WTC11 (cell line): ENCODE measurements at regions not wholly inside any gene's neighbourhood (a gene's known extent, or its start where the extent isn't known, plus 50 kb on each side); places are given as distances from the start of the nearest gene placed in this dataset.

Experiments
- ATAC-seq: fragments of 200-7000 bp; cut with Tn5 transposase; 2 replicates; pipeline ENCODE4 v1.10.0; 2021; ENCODE audit warnings: mild to moderate bottlenecking, moderate library complexity
- CTCF ChIA-PET: fragments of 300-600 bp; sonication (Branson Sonifier 250); formaldehyde crosslinking; loops from one replicate; lab custom pipeline; 2021; ENCODE audit warnings: antibody characterized with exemption; lab: Charles Lee
- POLR2A ChIA-PET: fragments of 350-600 bp; sonication (Branson Sonifier 250); formaldehyde crosslinking; loops from one replicate; lab custom pipeline; 2021; ENCODE audit warnings: antibody characterized with exemption; lab: Charles Lee
- DNase-seq: peaks from one replicate; pipeline ENCODE4 v3.0.0; 2021; ENCODE audit warnings: low spot score
- H3K27ac Mint-ChIP-seq: 2 replicates; pipeline ENCODE4 v1.8.0; 2021; ENCODE audit warnings: mixed read lengths
- H3K27me3 Mint-ChIP-seq: 2 replicates; pipeline ENCODE4 v1.8.0; 2021; ENCODE audit warnings: low read depth, mild to moderate bottlenecking, moderate library complexity, mixed read lengths
- H3K36me3 Mint-ChIP-seq: 2 replicates; pipeline ENCODE4 v1.8.0; 2021; ENCODE audit warnings: mixed read lengths
- H3K4me1 Mint-ChIP-seq: 2 replicates; pipeline ENCODE4 v1.8.0; 2022; ENCODE audit warnings: mixed read lengths
- H3K4me3 Mint-ChIP-seq: 2 replicates; pipeline ENCODE4 v1.8.0; 2021; ENCODE audit warnings: mild to moderate bottlenecking, moderate library complexity, mixed read lengths
- H3K9me3 Mint-ChIP-seq: 2 replicates; pipeline ENCODE4 v1.8.0; 2021; ENCODE audit warnings: mixed read lengths
- ATF1 ChIP-seq: sonication (generic); formaldehyde crosslinking; IDR thresholded peaks from 2 replicates; pipeline ENCODE4 v1.8.1; 2023; ENCODE audit warnings: mild to moderate bottlenecking, moderate library complexity, missing genetic modification reagents
- ELF4 ChIP-seq: sonication (generic); formaldehyde crosslinking; IDR thresholded peaks from 2 replicates; pipeline ENCODE4 v1.8.1; 2022; ENCODE audit warnings: low read depth, mild to moderate bottlenecking, moderate library complexity, missing genetic modification reagents
- FOXP1 ChIP-seq: sonication (generic); formaldehyde crosslinking; IDR thresholded peaks from 2 replicates; pipeline ENCODE4 v1.8.0; 2022; ENCODE audit warnings: missing genetic modification reagents, mild to moderate bottlenecking, moderate library complexity, borderline replicate concordance
- JUN ChIP-seq: sonication (generic); formaldehyde crosslinking; IDR thresholded peaks from 2 replicates; pipeline ENCODE4 v1.8.0; 2023; ENCODE audit warnings: mild to moderate bottlenecking, missing genetic modification reagents
- SMAD3 ChIP-seq: sonication (generic); formaldehyde crosslinking; IDR thresholded peaks from 2 replicates; pipeline ENCODE4 v1.8.0; 2022; ENCODE audit warnings: missing genetic modification reagents, mild to moderate bottlenecking, borderline replicate concordance
- TEAD1 ChIP-seq: sonication (generic); formaldehyde crosslinking; IDR thresholded peaks from 2 replicates; pipeline ENCODE4 v1.8.0; 2022; ENCODE audit warnings: mild to moderate bottlenecking, missing genetic modification reagents
- TEAD4 ChIP-seq: sonication (generic); formaldehyde crosslinking; IDR thresholded peaks from 2 replicates; pipeline ENCODE4 v1.8.0; 2022; ENCODE audit warnings: mild to moderate bottlenecking, missing genetic modification reagents
- ZNF138 ChIP-seq: sonication (generic); formaldehyde crosslinking; conservative IDR thresholded peaks from 2 replicates; pipeline ENCODE4 v1.8.1; 2022; ENCODE audit warnings: mild to moderate bottlenecking, moderate library complexity, missing genetic modification reagents
- ZNF232 ChIP-seq: sonication (generic); formaldehyde crosslinking; IDR thresholded peaks from 2 replicates; pipeline ENCODE4 v1.8.0; 2022; ENCODE audit warnings: mild to moderate bottlenecking, missing genetic modification reagents
- ZNF263 ChIP-seq: sonication (generic); formaldehyde crosslinking; IDR thresholded peaks from 2 replicates; pipeline ENCODE4 v1.8.1; 2022; ENCODE audit warnings: low read depth, mild to moderate bottlenecking, moderate library complexity, missing genetic modification reagents
- ZNF423 ChIP-seq: fragments of 250-450 bp; sonication (Bioruptor Pico); IDR thresholded peaks from 2 replicates; pipeline ENCODE4 v2.1.2; 2022; ENCODE audit warnings: mild to moderate bottlenecking, moderate library complexity
- TF ChIP-seq, protein P1 (sequence below): sonication (generic); formaldehyde crosslinking; IDR thresholded peaks from 2 replicates; pipeline ENCODE4 v1.8.0; 2022; ENCODE audit warnings: missing genetic modification reagents
- TF ChIP-seq, protein P2 (sequence below): sonication (generic); formaldehyde crosslinking; IDR thresholded peaks from 2 replicates; pipeline ENCODE4 v1.8.0; 2022; ENCODE audit warnings: mild to moderate bottlenecking, missing genetic modification reagents
- TF ChIP-seq, protein P3 (sequence below): sonication (generic); formaldehyde crosslinking; IDR thresholded peaks from 2 replicates; pipeline ENCODE4 v1.8.1; 2022; ENCODE audit warnings: mild to moderate bottlenecking, missing genetic modification reagents, moderate library complexity, borderline replicate concordance
- TF ChIP-seq, protein P4 (sequence below): sonication (generic); formaldehyde crosslinking; IDR thresholded peaks from 2 replicates; pipeline ENCODE4 v1.8.0; 2022; ENCODE audit warnings: mild to moderate bottlenecking, missing genetic modification reagents
- TF ChIP-seq, protein P5 (sequence below): sonication (generic); formaldehyde crosslinking; IDR thresholded peaks from 2 replicates; pipeline ENCODE4 v1.8.0; 2023; ENCODE audit warnings: missing genetic modification reagents
- TF ChIP-seq, protein P6 (sequence below): sonication (generic); formaldehyde crosslinking; conservative IDR thresholded peaks from 2 replicates; pipeline ENCODE4 v1.8.1; 2022; ENCODE audit warnings: mild to moderate bottlenecking, missing genetic modification reagents
- TF ChIP-seq, protein P7 (sequence below): sonication (generic); formaldehyde crosslinking; IDR thresholded peaks from 2 replicates; pipeline ENCODE4 v1.8.1; 2023; ENCODE audit warnings: mild to moderate bottlenecking, missing genetic modification reagents, moderate library complexity

DNA sequence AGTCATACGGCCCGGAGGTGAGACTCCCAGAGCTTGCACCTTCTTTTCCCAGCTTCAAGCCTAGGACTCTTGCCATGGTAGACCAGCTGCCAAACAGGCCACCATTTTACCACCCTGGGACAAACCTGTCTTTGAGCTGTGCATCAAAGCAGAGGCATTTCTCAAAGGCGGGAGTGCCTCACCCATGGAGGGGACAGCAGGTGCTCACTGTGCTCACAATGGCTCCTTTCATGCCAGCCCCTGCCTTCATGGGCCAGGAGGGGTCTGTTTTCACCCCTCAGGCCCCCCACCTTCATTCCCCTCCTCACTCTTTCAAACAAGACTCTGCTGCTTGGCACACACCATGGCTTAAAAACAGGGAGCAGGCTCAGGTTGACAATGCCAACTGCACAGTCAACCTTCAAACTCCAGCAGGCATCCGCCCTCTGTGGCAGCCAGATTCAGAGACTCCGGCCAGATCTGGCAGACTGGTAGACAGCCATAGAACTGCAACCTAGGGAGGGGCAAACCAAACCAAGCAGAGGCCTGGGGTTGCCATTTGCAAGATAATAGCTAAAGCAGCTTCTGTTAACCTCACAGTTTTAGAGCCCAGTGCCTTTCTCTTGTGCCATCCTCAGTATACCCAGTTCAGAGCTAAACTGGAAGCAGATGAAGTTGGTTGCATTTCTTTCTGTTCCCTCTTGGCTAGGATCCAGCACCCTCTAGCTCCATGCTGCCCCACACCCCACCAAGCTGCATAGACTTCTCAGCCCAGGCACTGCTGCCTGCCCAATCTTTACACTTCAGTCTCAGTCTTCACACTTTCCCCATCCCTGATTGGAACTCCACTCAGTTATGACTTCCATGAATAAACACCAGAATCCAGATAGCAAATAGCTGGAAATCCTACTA lies 93.9 kb upstream of the SPATA13 start (continued):
- TF ChIP-seq, protein P1, sequence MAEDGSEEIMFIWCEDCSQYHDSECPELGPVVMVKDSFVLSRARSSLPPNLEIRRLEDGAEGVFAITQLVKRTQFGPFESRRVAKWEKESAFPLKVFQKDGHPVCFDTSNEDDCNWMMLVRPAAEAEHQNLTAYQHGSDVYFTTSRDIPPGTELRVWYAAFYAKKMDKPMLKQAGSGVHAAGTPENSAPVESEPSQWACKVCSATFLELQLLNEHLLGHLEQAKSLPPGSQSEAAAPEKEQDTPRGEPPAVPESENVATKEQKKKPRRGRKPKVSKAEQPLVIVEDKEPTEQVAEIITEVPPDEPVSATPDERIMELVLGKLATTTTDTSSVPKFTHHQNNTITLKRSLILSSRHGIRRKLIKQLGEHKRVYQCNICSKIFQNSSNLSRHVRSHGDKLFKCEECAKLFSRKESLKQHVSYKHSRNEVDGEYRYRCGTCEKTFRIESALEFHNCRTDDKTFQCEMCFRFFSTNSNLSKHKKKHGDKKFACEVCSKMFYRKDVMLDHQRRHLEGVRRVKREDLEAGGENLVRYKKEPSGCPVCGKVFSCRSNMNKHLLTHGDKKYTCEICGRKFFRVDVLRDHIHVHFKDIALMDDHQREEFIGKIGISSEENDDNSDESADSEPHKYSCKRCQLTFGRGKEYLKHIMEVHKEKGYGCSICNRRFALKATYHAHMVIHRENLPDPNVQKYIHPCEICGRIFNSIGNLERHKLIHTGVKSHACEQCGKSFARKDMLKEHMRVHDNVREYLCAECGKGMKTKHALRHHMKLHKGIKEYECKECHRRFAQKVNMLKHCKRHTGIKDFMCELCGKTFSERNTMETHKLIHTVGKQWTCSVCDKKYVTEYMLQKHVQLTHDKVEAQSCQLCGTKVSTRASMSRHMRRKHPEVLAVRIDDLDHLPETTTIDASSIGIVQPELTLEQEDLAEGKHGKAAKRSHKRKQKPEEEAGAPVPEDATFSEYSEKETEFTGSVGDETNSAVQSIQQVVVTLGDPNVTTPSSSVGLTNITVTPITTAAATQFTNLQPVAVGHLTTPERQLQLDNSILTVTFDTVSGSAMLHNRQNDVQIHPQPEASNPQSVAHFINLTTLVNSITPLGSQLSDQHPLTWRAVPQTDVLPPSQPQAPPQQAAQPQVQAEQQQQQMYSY (CRISPR knock-in tag) = no peak
- TF ChIP-seq ATF1 (CRISPR knock-in tag) (no peak), JUN (CRISPR knock-in tag) (no peak), TEAD1 (CRISPR knock-in tag) (no peak), ELF4 (CRISPR knock-in tag) (no peak), ZNF232 (CRISPR knock-in tag) (no peak), FOXP1 (CRISPR knock-in tag) (no peak)
- TF ChIP-seq, protein P2, sequence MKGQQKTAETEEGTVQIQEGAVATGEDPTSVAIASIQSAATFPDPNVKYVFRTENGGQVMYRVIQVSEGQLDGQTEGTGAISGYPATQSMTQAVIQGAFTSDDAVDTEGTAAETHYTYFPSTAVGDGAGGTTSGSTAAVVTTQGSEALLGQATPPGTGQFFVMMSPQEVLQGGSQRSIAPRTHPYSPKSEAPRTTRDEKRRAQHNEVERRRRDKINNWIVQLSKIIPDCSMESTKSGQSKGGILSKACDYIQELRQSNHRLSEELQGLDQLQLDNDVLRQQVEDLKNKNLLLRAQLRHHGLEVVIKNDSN = no peak
- TF ChIP-seq, protein P3, sequence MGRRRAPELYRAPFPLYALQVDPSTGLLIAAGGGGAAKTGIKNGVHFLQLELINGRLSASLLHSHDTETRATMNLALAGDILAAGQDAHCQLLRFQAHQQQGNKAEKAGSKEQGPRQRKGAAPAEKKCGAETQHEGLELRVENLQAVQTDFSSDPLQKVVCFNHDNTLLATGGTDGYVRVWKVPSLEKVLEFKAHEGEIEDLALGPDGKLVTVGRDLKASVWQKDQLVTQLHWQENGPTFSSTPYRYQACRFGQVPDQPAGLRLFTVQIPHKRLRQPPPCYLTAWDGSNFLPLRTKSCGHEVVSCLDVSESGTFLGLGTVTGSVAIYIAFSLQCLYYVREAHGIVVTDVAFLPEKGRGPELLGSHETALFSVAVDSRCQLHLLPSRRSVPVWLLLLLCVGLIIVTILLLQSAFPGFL (CRISPR knock-in tag) = no peak
- TF ChIP-seq, protein P4, sequence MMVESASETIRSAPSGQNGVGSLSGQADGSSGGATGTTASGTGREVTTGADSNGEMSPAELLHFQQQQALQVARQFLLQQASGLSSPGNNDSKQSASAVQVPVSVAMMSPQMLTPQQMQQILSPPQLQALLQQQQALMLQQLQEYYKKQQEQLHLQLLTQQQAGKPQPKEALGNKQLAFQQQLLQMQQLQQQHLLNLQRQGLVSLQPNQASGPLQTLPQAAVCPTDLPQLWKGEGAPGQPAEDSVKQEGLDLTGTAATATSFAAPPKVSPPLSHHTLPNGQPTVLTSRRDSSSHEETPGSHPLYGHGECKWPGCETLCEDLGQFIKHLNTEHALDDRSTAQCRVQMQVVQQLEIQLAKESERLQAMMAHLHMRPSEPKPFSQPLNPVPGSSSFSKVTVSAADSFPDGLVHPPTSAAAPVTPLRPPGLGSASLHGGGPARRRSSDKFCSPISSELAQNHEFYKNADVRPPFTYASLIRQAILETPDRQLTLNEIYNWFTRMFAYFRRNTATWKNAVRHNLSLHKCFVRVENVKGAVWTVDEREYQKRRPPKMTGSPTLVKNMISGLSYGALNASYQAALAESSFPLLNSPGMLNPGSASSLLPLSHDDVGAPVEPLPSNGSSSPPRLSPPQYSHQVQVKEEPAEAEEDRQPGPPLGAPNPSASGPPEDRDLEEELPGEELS (CRISPR knock-in tag) = no peak
- TF ChIP-seq, all 79 proteins: peak for 0

DNA sequence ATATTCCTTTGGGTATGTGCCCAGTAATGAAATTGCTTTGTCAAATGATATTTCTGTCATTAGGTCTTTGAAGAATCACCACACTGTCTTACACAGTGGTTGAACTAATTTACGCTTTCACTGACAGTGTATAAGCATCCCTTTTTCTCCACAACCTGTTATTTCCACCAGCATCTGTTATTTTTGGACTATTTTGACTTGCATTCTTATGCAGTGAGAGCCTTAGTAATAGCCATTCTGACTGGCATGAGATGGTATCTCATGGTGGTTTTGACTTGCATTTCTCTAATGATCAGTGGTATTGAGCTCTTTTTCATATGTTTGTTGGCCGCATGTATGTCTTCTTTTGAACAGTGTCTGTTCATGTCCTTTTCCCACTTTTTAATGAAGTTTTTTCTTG lies 92.0 kb upstream of the SPATA13 start:
- CTCF ChIA-PET = no interaction called here
- ATAC-seq = no peak

More for the DNA sequence above, 92.0 kb upstream of the SPATA13 start:
- H3K27ac Mint-ChIP-seq = no peak overlapping the region
- peaks cover 4% of the 10 kb centered on the region; the same call in 1 of the 2 replicates for H3K9me3 Mint-ChIP-seq
- POLR2A ChIA-PET = no interaction called here
- no peaks in the 10 kb centered on the region; the same call in 1 of the 2 replicates for H3K27me3 Mint-ChIP-seq
- no peak overlapping the region for H3K4me3 Mint-ChIP-seq
- DNase-seq = no peak
- peaks cover 16% of the 10 kb centered on the region for H3K4me1 Mint-ChIP-seq
- TF ChIP-seq TEAD4 (CRISPR knock-in tag) = no peak
- TF ChIP-seq ZNF138 (CRISPR knock-in tag) = no peak
- TF ChIP-seq, protein P5, sequence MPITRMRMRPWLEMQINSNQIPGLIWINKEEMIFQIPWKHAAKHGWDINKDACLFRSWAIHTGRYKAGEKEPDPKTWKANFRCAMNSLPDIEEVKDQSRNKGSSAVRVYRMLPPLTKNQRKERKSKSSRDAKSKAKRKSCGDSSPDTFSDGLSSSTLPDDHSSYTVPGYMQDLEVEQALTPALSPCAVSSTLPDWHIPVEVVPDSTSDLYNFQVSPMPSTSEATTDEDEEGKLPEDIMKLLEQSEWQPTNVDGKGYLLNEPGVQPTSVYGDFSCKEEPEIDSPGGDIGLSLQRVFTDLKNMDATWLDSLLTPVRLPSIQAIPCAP (CRISPR knock-in tag) = no peak
- TF ChIP-seq ZNF263 (CRISPR knock-in tag) = no peak
- TF ChIP-seq, protein P2 = no peak
- TF ChIP-seq ZNF423 (CRISPR knock-in tag) = no peak
- TF ChIP-seq, protein P6, sequence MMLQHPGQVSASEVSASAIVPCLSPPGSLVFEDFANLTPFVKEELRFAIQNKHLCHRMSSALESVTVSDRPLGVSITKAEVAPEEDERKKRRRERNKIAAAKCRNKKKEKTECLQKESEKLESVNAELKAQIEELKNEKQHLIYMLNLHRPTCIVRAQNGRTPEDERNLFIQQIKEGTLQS (CRISPR knock-in tag) = no peak
- TF ChIP-seq, protein P7, sequence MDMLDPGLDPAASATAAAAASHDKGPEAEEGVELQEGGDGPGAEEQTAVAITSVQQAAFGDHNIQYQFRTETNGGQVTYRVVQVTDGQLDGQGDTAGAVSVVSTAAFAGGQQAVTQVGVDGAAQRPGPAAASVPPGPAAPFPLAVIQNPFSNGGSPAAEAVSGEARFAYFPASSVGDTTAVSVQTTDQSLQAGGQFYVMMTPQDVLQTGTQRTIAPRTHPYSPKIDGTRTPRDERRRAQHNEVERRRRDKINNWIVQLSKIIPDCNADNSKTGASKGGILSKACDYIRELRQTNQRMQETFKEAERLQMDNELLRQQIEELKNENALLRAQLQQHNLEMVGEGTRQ (CRISPR knock-in tag) = no peak
- TF ChIP-seq, protein P1 (CRISPR knock-in tag) = no peak
- TF ChIP-seq SMAD3 = no peak
- H3K36me3 Mint-ChIP-seq = no peaks in the 10 kb centered on the region
